OCI-LY3 (cell line): ENCODE measurements at regions not wholly inside any gene's neighbourhood (a gene's known extent, or its start where the extent isn't known, plus 50 kb on each side); places are given as distances from the start of the nearest gene placed in this dataset.

Experiments used
- H2AFZ ChIP-seq: fragments of 200-600, 300-600 bp; shearing (Covaris generic); 2 replicates; pipeline ENCODE4 v1.6.0; 2014; ENCODE audit warnings: antibody characterized with exemption, low read depth, low read length
- H3K27ac ChIP-seq: fragments of 200-600, 300-600 bp; sonication (generic); 2 replicates; pipeline ENCODE4 v1.5.1; 2014; ENCODE audit warnings: mild to moderate bottlenecking, low read length, moderate library complexity, mixed read lengths
- H3K27me3 ChIP-seq: fragments of 200-600, 300-600 bp; sonication (generic); 2 replicates; pipeline ENCODE4 v1.6.1; 2014; ENCODE audit warnings: low read depth, low read length, mixed read lengths
- H3K36me3 ChIP-seq: fragments of 200-600, 300-600 bp; sonication (generic); replicated peaks from 2 replicates; pipeline ENCODE3; 2014; ENCODE audit warnings: low read depth, low read length, mixed read lengths
- H3K4me1 ChIP-seq: fragments of 300-600, 200-600 bp; sonication (generic); 2 replicates; pipeline ENCODE4 v1.6.1; 2014; ENCODE audit warnings: low read length, mixed read lengths
- H3K4me2 ChIP-seq: fragments of 200-600, 300-600 bp; sonication (generic); 2 replicates; pipeline ENCODE4 v1.6.1; 2014; ENCODE audit warnings: low read length, mixed read lengths
- H3K4me3 ChIP-seq: fragments of 300-600, 200-600 bp; sonication (generic); 2 replicates; pipeline ENCODE4 v1.5.1; 2014; ENCODE audit warnings: antibody characterized with exemption, mild to moderate bottlenecking, low read length, moderate library complexity
- H3K79me2 ChIP-seq: fragments of 300-600, 200-600 bp; shearing (Covaris generic); 2 replicates; pipeline ENCODE4 v1.6.1; 2014; ENCODE audit warnings: mild to moderate bottlenecking, low read length, mixed read lengths
- H3K9ac ChIP-seq: fragments of 300-600, 200-600 bp; shearing (Covaris generic); 2 replicates; pipeline ENCODE4 v1.6.0; 2014; ENCODE audit warnings: mild to moderate bottlenecking, low read length, moderate library complexity
- H3K9me3 ChIP-seq: fragments of 200-600, 300-600 bp; shearing (Covaris generic); 2 replicates; pipeline ENCODE4 v1.6.1; 2014; ENCODE audit warnings: low read length, mixed read lengths; ENCODE audit not compliant: insufficient read depth
- H4K20me1 ChIP-seq: fragments of 200-600, 300-600 bp; sonication (generic); 2 replicates; pipeline ENCODE4 v1.6.1; 2016; ENCODE audit warnings: low read length, mixed read lengths; ENCODE audit not compliant: insufficient read depth
- CTCF ChIP-seq: fragments of 200-600, 300-600 bp; sonication (generic); IDR thresholded peaks from 2 replicates; pipeline ENCODE4 v1.5.1; 2014; ENCODE audit warnings: antibody characterized with exemption, low read length, low read depth
- EZH2phosphoT487 ChIP-seq: fragments of 200-600 bp; shearing (Covaris generic); IDR thresholded peaks from 2 replicates; pipeline ENCODE4 v1.6.1; 2018; ENCODE audit warnings: antibody characterized with exemption, mixed run types, low read depth

GRCh38 chr5:42216904-42217303, 206.3 kb upstream of the GHR start:
- Histone ChIP-seq H4K20me1 (no peaks in the 10 kb centered on the region), H3K27ac (no peak overlapping the region), H3K36me3 (no peaks in the 10 kb centered on the region), H3K27me3 (no peaks in the 10 kb centered on the region), H2AFZ (no peak overlapping the region), H3K4me1 (no peaks in the 10 kb centered on the region), H3K4me2 (no peak overlapping the region), H3K9me3 (no peaks in the 10 kb centered on the region), H3K79me2 (no peaks in the 10 kb centered on the region), H3K9ac (no peak overlapping the region), H3K4me3 (no peak overlapping the region)
- TF ChIP-seq EZH2phosphoT487, result no peak

GRCh38 chr5:42217791-42218190, 205.4 kb upstream of the GHR start:
- no peak overlapping the region for H2AFZ ChIP-seq
- TF ChIP-seq EZH2phosphoT487, result no peak
- H3K27ac ChIP-seq, result no peak overlapping the region
- no peaks in the 10 kb centered on the region for H3K4me1 ChIP-seq
- H3K9ac ChIP-seq, result no peak overlapping the region
- H3K4me2 ChIP-seq, result no peak overlapping the region
- H4K20me1 ChIP-seq, result no peaks in the 10 kb centered on the region
- H3K4me3 ChIP-seq, result no peak overlapping the region
- H3K27me3 ChIP-seq, result no peaks in the 10 kb centered on the region
- no peaks in the 10 kb centered on the region for H3K36me3 ChIP-seq
- no peaks in the 10 kb centered on the region for H3K79me2 ChIP-seq
- H3K9me3 ChIP-seq, result no peaks in the 10 kb centered on the region

DNA sequence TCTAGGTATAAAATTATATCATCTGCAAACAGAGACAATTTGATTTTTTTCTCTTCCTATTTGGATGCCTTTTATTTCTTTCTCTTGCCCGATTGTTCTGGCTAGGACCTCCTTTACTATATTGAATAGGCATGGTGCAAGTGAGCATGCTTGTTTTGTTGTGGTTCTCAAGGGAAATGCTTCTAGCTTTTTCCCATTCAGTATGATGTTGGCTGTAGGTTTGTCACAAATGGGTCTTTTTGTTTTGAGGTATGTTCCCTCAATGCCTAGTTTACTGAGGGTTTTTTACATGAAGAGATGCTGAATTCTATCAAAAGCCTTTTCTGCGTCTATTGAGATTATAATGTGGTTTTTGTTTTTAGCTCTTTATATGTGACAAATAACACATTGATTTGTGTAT, 198.2 kb upstream of the GHR start:
- H3K27ac ChIP-seq, result no peak overlapping the region
- no peak overlapping the region for H3K9ac ChIP-seq
- H2AFZ ChIP-seq, result no peak overlapping the region
- no peaks in the 10 kb centered on the region for H3K36me3 ChIP-seq
- H3K4me2 ChIP-seq, result no peak overlapping the region
- no peaks in the 10 kb centered on the region for H4K20me1 ChIP-seq
- TF ChIP-seq CTCF, result no peak
- H3K4me3 ChIP-seq, result no peak overlapping the region
- no peaks in the 10 kb centered on the region for H3K4me1 ChIP-seq
- H3K9me3 ChIP-seq, result no peaks in the 10 kb centered on the region
- no peaks in the 10 kb centered on the region for H3K79me2 ChIP-seq
- H3K27me3 ChIP-seq, result no peaks in the 10 kb centered on the region

DNA sequence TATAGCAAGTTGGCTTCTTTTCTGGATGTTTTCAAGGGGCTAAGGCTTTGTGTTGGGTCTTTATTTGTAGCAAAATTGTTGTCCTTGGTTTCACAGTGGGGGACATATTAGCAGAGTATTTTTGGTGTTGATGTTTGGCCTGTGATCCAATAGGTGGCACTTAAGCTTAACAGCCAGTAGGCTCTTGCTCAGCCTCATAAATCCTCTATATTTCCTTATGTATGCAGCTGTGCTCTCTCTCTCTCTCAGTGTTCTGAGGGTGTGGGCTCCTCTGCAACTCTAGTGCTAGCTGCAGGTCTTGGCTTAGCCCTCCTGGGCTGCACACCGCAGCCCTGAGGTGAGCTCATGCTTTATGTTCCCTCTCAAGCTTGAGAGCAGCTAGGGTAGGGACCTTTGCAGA, 195.0 kb upstream of the GHR start:
- H3K9me3 ChIP-seq, result no peaks in the 10 kb centered on the region
- H3K79me2 ChIP-seq, result no peaks in the 10 kb centered on the region
- H3K4me3 ChIP-seq, result no peak overlapping the region
- H3K4me2 ChIP-seq, result no peak overlapping the region
- no peaks in the 10 kb centered on the region for H4K20me1 ChIP-seq
- no peaks in the 10 kb centered on the region for H3K4me1 ChIP-seq
- H3K36me3 ChIP-seq, result no peaks in the 10 kb centered on the region
- H3K9ac ChIP-seq, result no peak overlapping the region
- no peak overlapping the region for H3K27ac ChIP-seq
- no peaks in the 10 kb centered on the region for H3K27me3 ChIP-seq
- H2AFZ ChIP-seq, result no peak overlapping the region
- no peak for TF ChIP-seq EZH2phosphoT487
- no peak for TF ChIP-seq CTCF

- no peak overlapping the region for H3K27ac ChIP-seq
These were observed 192.4 kb upstream of the GHR start for GRCh38 chr5:42230839-42231238.

More at GRCh38 chr5:42230839-42231238, 192.4 kb upstream of the GHR start:
- H3K4me1 ChIP-seq, result no peaks in the 10 kb centered on the region
- no peak overlapping the region for H3K9ac ChIP-seq
- TF ChIP-seq CTCF (no peak), EZH2phosphoT487 (no peak)
- H3K36me3 ChIP-seq, result no peaks in the 10 kb centered on the region
- H3K4me3 ChIP-seq, result no peak overlapping the region
- no peaks in the 10 kb centered on the region for H3K79me2 ChIP-seq
- H3K4me2 ChIP-seq, result no peak overlapping the region
- H3K9me3 ChIP-seq, result no peaks in the 10 kb centered on the region
- no peaks in the 10 kb centered on the region for H3K27me3 ChIP-seq
- H2AFZ ChIP-seq, result no peak overlapping the region
- H4K20me1 ChIP-seq, result no peaks in the 10 kb centered on the region
